Right ventricle myocardium superior (tissue), 1 donor: ENCODE measurements at regions not wholly inside any gene's neighbourhood (a gene's known extent, or its start where the extent isn't known, plus 50 kb on each side); places are given as distances from the start of the nearest gene placed in this dataset.

Experiments used
- ATAC-seq: fragments of 200-7000 bp; cut with Tn5 transposase; one replicate; pipeline ENCODE4 v1.9.1; 2020; ENCODE audit warnings: mild to moderate bottlenecking; ENCODE audit not compliant: poor library complexity
- DNase-seq: peaks from one replicate; pipeline ENCODE4 v3.0.0-alpha.2; 2020
- intact Hi-C: fragments of 100-400 bp; cut with DNase I; formaldehyde crosslinking; loops from one replicate; pipeline ENCODE4 v1.11.2; 2022
- donor health status: DM: no; HTN: yes; CAD: no; lungs with severe emphysema.

- DNase-seq (no peak), ATAC-seq (no peak)
- intact Hi-C loops = no loop called here
Measured at GRCh38 chr7:27299861-27300260, 57.3 kb downstream of the EVX1 start.

- ATAC-seq (no peak), DNase-seq (no peak)
- intact Hi-C loops = no loop called here
Measured at GRCh38 chr7:27300421-27300820, 57.8 kb downstream of the EVX1 start.

- intact Hi-C loops = no loop called here
- ATAC-seq = no peak
Measured at GRCh38 chr7:27302590-27302989, 60.0 kb downstream of the EVX1 start.

GRCh38 chr7:27303026-27303425 is 60.4 kb downstream of the EVX1 start:
- no peak for ATAC-seq
- no peak for DNase-seq
- intact Hi-C loops = no loop called here

More at GRCh38 chr7:27302590-27302989, 60.0 kb downstream of the EVX1 start:
- DNase-seq = no peak

GRCh38 chr7:27305854-27306253 is 63.3 kb downstream of the EVX1 start:
- ATAC-seq (no peak), DNase-seq (no peak)
- intact Hi-C loops = no loop called here

- ATAC-seq (no peak), DNase-seq (no peak)
- intact Hi-C loops = no loop called here
Measured at GRCh38 chr7:27312820-27313219, 70.2 kb downstream of the EVX1 start.

- DNase-seq (no peak), ATAC-seq (no peak)
- intact Hi-C loops = no loop called here
Measured at GRCh38 chr7:27314111-27314510, 71.5 kb downstream of the EVX1 start.

- no peak for ATAC-seq
- intact Hi-C loops = no loop called here
- DNase-seq = no peak
Measured at GRCh38 chr7:27315066-27315465, 72.5 kb downstream of the EVX1 start.

GRCh38 chr7:27316311-27316710 is 73.7 kb downstream of the EVX1 start:
- intact Hi-C loops = no loop called here
- DNase-seq (no peak), ATAC-seq (no peak)

GRCh38 chr7:27324246-27324645 is 81.6 kb downstream of the EVX1 start:
- DNase-seq = no peak
- intact Hi-C loops = no loop called here
- ATAC-seq = no peak

- no peak for ATAC-seq
- no peak for DNase-seq
- intact Hi-C loops = no loop called here
Measured at GRCh38 chr7:27329909-27330308, 87.3 kb downstream of the EVX1 start.

GRCh38 chr7:27339478-27339877 is 96.9 kb downstream of the EVX1 start:
- DNase-seq (no peak), ATAC-seq (no peak)
- intact Hi-C loops = no loop called here

- DNase-seq (no peak), ATAC-seq (no peak)
- intact Hi-C loops = no loop called here
Measured at GRCh38 chr7:27344471-27344870, 101.9 kb downstream of the EVX1 start.

GRCh38 chr7:27345164-27345887 is 102.7 kb downstream of the EVX1 start:
- DNase-seq (no peak), ATAC-seq (no peak)
- intact Hi-C loops = no loop called here

GRCh38 chr7:27345997-27346396 is 103.4 kb downstream of the EVX1 start:
- intact Hi-C loops = no loop called here
- DNase-seq (no peak), ATAC-seq (no peak)

GRCh38 chr7:27346531-27347275 is 104.1 kb downstream of the EVX1 start:
- ATAC-seq (peak; percentile 31), DNase-seq (no peak)
- intact Hi-C loops = no loop called here

GRCh38 chr7:27347276-27347640 is 104.7 kb downstream of the EVX1 start:
- intact Hi-C loops = no loop called here
- no peak for DNase-seq
- no peak for ATAC-seq

GRCh38 chr7:27349621-27350020 is 107.0 kb downstream of the EVX1 start:
- intact Hi-C loops = no loop called here
- ATAC-seq = no peak

GRCh38 chr7:27351137-27351536 is 108.5 kb downstream of the EVX1 start:
- no peak for ATAC-seq
- DNase-seq = no peak
- intact Hi-C loops = no loop called here

More at GRCh38 chr7:27349621-27350020, 107.0 kb downstream of the EVX1 start:
- DNase-seq = no peak

- ATAC-seq (no peak), DNase-seq (no peak)
- intact Hi-C loops = no loop called here
Measured at GRCh38 chr7:27351786-27352185, 109.2 kb downstream of the EVX1 start.
